Small intestine (tissue), 7 donors: ENCODE measurements at regions not wholly inside any gene's neighbourhood (a gene's known extent, or its start where the extent isn't known, plus 50 kb on each side); places are given as distances from the start of the nearest gene placed in this dataset.
"Not testable (repeated sequence)": the region's sequence is repeated elsewhere in the genome, so short reads cannot be mapped to it uniquely, and the experiment has no call there.

Experiments used
- DNase-seq, 2 donors: peaks; one replicate each; pipeline versions ENCODE4 v3.0.0 to v3.0.0-alpha.2; 2013
- FAIRE-seq: peaks from 2 replicates; lab custom pipeline; 2012; peaks lifted over from hg19 to GRCh38; lab: Jason Lieb, UNC
- H3K27ac ChIP-seq, 3 donors: one replicate each; pipeline ENCODE4 v1.5.1; 2013; ENCODE audit warnings: low read length in 2 of 3, mild to moderate bottlenecking in 2 of 3, control low read depth in 1 of 3, inconsistent platforms in 1 of 3, low read depth in 1 of 3, moderate library complexity in 1 of 3
- H3K27me3 ChIP-seq, 3 donors: one replicate each; pipeline ENCODE4 v1.6.1; 2013; ENCODE audit warnings: low read length in 3 of 3, inconsistent platforms in 1 of 3; ENCODE audit not compliant: control insufficient read depth in 3 of 3, insufficient read depth in 3 of 3
- H3K36me3 ChIP-seq, 3 donors: one replicate each; pipeline ENCODE4 v1.6.1; 2013; ENCODE audit warnings: low read length in 3 of 3, inconsistent platforms in 1 of 3, low read depth in 1 of 3, mild to moderate bottlenecking in 1 of 3, moderate library complexity in 1 of 3; ENCODE audit not compliant: control insufficient read depth in 3 of 3, insufficient read depth in 2 of 3
- H3K4me1 ChIP-seq, 3 donors: one replicate each; pipeline ENCODE4 v1.6.1; 2013; ENCODE audit warnings: low read length in 2 of 3, inconsistent platforms in 1 of 3, low read depth in 1 of 3, mild to moderate bottlenecking in 1 of 3, moderate library complexity in 1 of 3; ENCODE audit not compliant: control insufficient read depth in 3 of 3, insufficient read depth in 2 of 3
- H3K4me3 ChIP-seq, 3 donors: one replicate each; pipeline ENCODE4 v1.5.1; 2013; ENCODE audit warnings: low read length in 3 of 3, control low read depth in 1 of 3, inconsistent platforms in 1 of 3, low read depth in 1 of 3, mild to moderate bottlenecking in 1 of 3, moderate library complexity in 1 of 3
- H3K9me3 ChIP-seq, 2 donors: one replicate each; pipeline ENCODE4 v1.6.1; 2013; ENCODE audit warnings: low read depth in 1 of 2, low read length in 1 of 2; ENCODE audit not compliant: control insufficient read depth in 2 of 2, insufficient read depth in 1 of 2
- WGBS, 3 donors: extraction: QIAGEN DNeasy Blood & Tissue Kit; methylation state at CpG; one replicate each; pipeline ENCODE4 v1.1.7; 2013; 5-methylcytosine and 5-hydroxymethylcytosine counted together
- donor health status: healthy with polysubstance abuse.
- donor health status: control.
- donor health status: control.
- donor health status: Bipolar disorder and iron deficiency.
- donor health status: healthy.

DNA sequence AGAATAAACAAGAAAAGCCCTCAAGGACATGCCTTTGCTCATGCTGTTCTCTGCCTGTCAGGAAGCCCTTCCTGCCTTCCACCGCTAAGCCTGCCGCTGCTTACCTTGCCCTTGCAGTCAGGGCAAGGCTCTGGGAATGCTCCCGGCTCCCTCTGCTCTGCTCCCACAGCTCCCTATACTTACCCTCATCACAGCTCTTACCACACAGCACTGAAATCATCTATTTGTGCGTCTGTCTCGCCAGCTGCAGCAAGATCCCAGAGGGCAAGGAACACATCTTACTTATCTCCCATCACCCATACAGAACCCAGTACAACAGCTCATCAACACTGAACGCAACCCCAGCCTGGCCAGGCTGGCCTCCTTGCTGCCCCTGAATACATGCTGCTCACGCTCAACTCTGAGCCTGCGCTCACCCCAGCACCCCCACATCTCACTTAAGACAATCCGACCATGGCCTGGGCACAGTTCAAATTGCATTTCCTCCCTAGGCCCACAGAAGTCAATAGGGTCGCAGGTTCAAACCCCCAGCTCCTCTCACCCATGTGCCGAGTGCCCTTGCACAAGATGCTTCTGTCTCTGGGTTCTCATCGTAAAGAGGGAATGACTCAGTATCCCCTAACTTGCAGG lies 161.8 kb downstream of the IGLL1 start:
- H3K27me3 ChIP-seq, result no peaks in the 10 kb centered on the region
- H3K27ac ChIP-seq, result no peak overlapping the region
- 63 to 73% (median 71%) methylated on average over 12 of the region's 12 CpGs for WGBS, 3 donors
- H3K9me3 ChIP-seq, result no peaks in the 10 kb centered on the region
- no peaks in the 10 kb centered on the region for H3K36me3 ChIP-seq
- DNase-seq, result no peak
- no peak overlapping the region for H3K4me3 ChIP-seq
- H3K4me1 ChIP-seq, result no peaks in the 10 kb centered on the region
- FAIRE-seq, result no peak

DNA sequence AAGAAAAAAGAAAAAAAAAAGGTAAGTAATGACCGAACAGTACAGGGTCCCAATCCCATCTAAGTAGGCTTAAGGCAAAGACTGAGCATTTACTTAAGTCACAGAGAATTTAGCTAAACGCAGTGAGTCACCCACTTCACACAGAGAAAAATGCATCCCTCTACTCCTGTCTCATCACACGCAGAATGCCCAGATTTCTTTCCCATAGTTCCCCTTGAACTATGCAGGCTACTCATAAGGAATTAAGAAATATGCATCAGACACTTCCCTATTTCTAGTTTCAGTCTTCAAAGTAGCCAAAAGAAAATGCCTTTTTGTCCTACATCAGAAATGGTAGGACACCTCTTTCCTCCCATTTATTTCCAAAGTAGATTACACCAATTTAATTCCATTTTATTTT lies 162.8 kb downstream of the IGLL1 start:
- 78 to 80% (median 78%) methylated on average over 3 of the region's 3 CpGs for WGBS, 3 donors
- not testable (repeated sequence) for FAIRE-seq

DNA sequence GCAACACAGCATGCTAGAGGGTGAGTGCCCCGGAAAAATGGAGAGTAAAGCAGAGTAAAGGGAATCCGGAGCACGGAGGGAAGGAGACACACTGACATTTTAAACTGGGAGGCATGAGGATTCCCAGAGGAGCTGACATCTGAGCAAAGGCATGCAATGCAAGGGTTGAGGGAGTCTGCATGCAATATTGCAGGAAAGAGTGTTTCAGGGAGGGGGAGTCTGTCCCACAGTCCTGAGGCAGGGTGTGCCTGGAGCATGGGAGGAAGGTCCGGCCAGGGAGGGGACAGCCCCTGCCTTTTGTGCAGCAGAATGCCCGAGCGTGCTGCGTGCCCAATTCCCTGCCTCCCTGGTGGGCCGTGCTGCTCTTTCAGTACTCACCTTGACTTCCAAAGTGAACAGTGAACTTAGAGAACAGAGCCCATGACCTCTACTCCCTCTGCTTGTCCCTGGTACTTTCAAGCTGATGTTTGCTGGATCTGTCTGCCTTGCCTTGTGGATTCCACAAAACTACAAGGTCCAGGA lies 163.9 kb downstream of the IGLL1 start:
- not testable (repeated sequence) for H3K4me1 ChIP-seq, H3K27me3 ChIP-seq, H3K36me3 ChIP-seq, DNase-seq, H3K27ac ChIP-seq, H3K9me3 ChIP-seq, H3K4me3 ChIP-seq, FAIRE-seq
- 75 to 87% (median 77%) methylated on average over 5 to 7 of the region's 8 CpGs for WGBS, 3 donors

More for the DNA sequence above, 162.8 kb downstream of the IGLL1 start:
- not testable (repeated sequence) for H3K36me3 ChIP-seq, H3K27ac ChIP-seq, H3K27me3 ChIP-seq, DNase-seq, H3K4me1 ChIP-seq, H3K9me3 ChIP-seq, H3K4me3 ChIP-seq

DNA sequence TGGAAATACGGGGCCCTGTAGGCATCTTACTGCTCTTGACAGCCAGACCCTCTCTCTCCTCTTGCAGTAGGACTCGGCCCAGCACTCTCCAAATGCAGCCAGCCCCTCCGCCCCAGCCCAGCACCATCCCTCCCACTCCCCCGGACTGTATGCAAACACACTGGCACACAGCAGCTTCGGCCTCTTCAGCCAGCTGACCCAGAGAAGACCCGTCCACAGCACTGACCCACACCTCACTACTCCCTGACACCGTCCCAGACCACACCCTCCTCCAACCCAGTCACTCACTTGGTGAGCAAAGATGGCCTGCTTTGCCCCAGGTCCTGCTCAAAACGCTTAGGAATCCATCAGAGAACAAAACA lies 164.6 kb downstream of the IGLL1 start:
- FAIRE-seq, result no peak

DNA sequence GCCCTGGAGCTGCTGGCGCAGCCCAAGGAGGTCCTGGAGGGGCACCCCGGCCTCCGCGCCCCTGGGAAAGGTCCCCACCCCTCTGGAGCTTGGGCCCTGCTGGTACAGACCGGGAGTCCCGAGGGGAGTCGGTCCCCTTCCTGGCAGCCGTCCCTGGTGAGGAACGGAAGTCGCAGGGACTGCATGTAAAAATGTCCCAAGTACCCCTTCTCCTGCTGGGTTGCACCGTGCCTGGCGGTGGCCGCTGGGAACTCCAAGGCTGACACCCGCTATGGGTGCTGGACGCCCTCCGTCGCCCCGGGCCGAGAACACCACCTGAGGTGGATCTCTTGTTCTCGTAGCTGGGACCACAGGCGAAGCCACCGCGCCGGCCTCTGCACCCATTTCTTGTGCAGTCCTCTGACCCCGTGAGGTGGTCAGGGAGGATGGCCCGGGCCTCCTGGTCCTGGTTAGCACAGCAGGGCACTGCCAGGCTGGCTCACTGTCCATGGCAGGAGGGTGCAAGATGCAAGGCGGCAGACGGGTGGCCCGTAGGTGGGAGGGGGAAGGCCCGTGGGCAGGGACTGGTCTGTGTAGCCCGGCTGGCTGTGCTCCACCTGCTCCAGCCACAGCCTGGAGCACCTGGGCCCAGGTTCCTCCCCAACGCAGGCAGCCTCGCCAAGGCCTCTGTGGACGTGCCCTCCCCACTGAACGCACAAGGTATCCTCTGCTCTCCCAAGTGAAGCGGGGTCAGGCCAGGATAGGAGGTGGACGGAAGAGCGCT lies 165.2 kb downstream of the IGLL1 start:
- DNase-seq, result no peak

More for the DNA sequence above, 164.6 kb downstream of the IGLL1 start:
- no peaks in the 10 kb centered on the region for H3K4me1 ChIP-seq
- DNase-seq, result no peak
- no peaks in the 10 kb centered on the region for H3K9me3 ChIP-seq
- H3K4me3 ChIP-seq, result no peak overlapping the region
- H3K27me3 ChIP-seq, result no peaks in the 10 kb centered on the region
- no peaks in the 10 kb centered on the region for H3K36me3 ChIP-seq
- WGBS, 3 donors, result 50 to 65% (median 59%) methylated on average over 8 of the region's 8 CpGs
- no peak overlapping the region for H3K27ac ChIP-seq

DNA sequence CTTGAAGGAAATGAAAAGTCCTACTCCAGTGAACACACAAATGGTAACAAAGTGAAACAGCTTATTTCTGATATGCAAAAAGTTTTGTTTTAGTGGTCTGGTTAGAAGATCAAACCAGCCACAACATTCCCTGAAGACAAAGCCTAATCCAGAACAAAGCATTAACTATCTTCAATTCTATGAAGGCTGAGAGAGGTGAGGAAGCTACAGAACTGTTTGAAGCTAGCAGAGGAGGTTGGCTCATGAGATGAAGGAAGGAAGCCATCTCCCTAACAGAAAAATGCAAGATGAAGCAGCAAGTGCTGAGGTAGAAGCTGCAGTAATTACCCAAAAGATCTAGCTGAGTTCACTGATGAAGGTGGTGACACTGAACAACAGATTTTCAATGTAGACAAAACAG lies 168.4 kb downstream of the IGLL1 start:
- no peak overlapping the region for H3K27ac ChIP-seq
- DNase-seq (no peak), FAIRE-seq (no peak)

More for the DNA sequence above, 165.2 kb downstream of the IGLL1 start:
- H3K4me1 ChIP-seq, result no peaks in the 10 kb centered on the region
- no peak overlapping the region for H3K27ac ChIP-seq
- WGBS, 3 donors, result 91 to 93% (median 91%) methylated on average over 36 to 38 of the region's 38 CpGs
- H3K4me3 ChIP-seq, result no peak overlapping the region
- FAIRE-seq, result no peak
- H3K36me3 ChIP-seq, result no peaks in the 10 kb centered on the region
- H3K27me3 ChIP-seq, result no peaks in the 10 kb centered on the region
- no peaks in the 10 kb centered on the region for H3K9me3 ChIP-seq

DNA sequence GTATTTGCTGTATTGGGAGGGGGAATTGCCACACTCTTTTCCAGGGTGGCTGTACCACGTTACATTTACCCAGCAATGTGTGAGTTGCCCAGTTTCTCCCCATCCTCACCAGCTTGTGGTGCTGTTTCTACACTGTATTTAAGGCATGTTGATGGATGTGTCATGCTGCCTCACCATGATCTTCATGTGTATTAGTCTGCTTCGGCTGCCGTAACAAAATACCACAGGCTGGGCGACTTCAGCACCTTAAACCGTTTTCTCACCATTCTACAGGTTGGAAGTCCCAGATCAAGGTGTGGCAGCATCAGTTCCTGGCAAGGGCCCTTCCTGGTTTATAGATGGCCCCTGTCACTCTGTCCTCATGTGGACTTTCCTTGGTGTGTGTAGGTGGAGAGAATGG lies 169.7 kb downstream of the IGLL1 start:
- Histone ChIP-seq H3K27ac (no peak overlapping the region), H3K4me1 (no peaks in the 10 kb centered on the region), H3K4me3 (no peak overlapping the region), H3K27me3 (no peaks in the 10 kb centered on the region), H3K36me3 (no peaks in the 10 kb centered on the region), H3K9me3 (no peaks in the 10 kb centered on the region)
- no peak for FAIRE-seq
- 84 to 91% (median 88%) methylated on average over 5 of the region's 5 CpGs for WGBS, 3 donors
- DNase-seq, result no peak

More for the DNA sequence above, 168.4 kb downstream of the IGLL1 start:
- H3K27me3 ChIP-seq, result no peaks in the 10 kb centered on the region
- H3K4me1 ChIP-seq, result no peaks in the 10 kb centered on the region
- H3K36me3 ChIP-seq, result no peaks in the 10 kb centered on the region
- no peak overlapping the region for H3K4me3 ChIP-seq
- no peaks in the 10 kb centered on the region for H3K9me3 ChIP-seq

DNA sequence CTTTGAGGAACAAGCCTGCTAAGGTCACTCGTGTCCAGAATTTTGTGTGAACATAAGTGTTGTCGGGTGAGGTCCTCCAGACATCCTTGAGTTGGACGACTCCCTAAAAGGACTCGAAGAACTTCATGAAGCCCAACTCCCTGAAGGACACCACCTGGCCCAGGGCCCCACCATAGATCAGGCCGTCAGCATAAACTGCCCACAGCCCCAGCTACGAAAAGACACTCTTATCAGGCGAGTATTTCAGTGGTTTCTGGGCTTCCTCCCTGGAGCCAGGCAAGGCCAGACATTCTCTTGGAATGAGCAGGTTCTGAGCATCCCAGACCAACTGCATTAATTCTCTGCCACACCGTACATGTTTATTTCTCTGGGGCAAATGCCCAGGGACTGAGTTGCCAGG lies 170.1 kb downstream of the IGLL1 start:
- no peaks in the 10 kb centered on the region for H3K36me3 ChIP-seq
- FAIRE-seq (no peak), DNase-seq (no peak)
- H3K9me3 ChIP-seq, result no peaks in the 10 kb centered on the region
- WGBS, 3 donors, result 70 to 75% (median 71%) methylated on average over 8 of the region's 8 CpGs
- no peak overlapping the region for H3K4me3 ChIP-seq
- no peak overlapping the region for H3K27ac ChIP-seq
- no peaks in the 10 kb centered on the region for H3K4me1 ChIP-seq
- no peaks in the 10 kb centered on the region for H3K27me3 ChIP-seq
